HEK293T (cell line): ENCODE measurements at regions not wholly inside any gene's neighbourhood (a gene's known extent, or its start where the extent isn't known, plus 50 kb on each side); places are given as distances from the start of the nearest gene placed in this dataset.

Experiments
- ARNT ChIP-seq: fragments of 450-650 bp; IDR thresholded peaks from 2 replicates; pipeline ENCODE4 v1.6.1; 2017; ENCODE audit warnings: mild to moderate bottlenecking
- BHLHE40 ChIP-seq: fragments of 450-650 bp; IDR thresholded peaks from 2 replicates; pipeline ENCODE4 v1.6.1; 2016; ENCODE audit warnings: mild to moderate bottlenecking, moderate library complexity, borderline replicate concordance
- FOXK2 ChIP-seq: fragments of 450-650 bp; IDR thresholded peaks from 2 replicates; pipeline ENCODE4 v1.6.1; 2016; ENCODE audit warnings: mild to moderate bottlenecking
- FOXM1 ChIP-seq: fragments of 450-650 bp; IDR thresholded peaks from 2 replicates; pipeline ENCODE4 v1.6.1; 2017; ENCODE audit warnings: mild to moderate bottlenecking, borderline replicate concordance
- L3MBTL2 ChIP-seq: fragments of 450-650 bp; conservative IDR thresholded peaks from 2 replicates; pipeline ENCODE4 v1.6.1; 2016; ENCODE audit warnings: mild to moderate bottlenecking
- NFRKB ChIP-seq: fragments of 450-650 bp; IDR thresholded peaks from 2 replicates; pipeline ENCODE4 v1.6.1; 2016; ENCODE audit warnings: mild to moderate bottlenecking, moderate library complexity
- SP1 ChIP-seq: fragments of 450-650 bp; IDR thresholded peaks from 2 replicates; pipeline ENCODE4 v1.6.1; 2017
- SUZ12 ChIP-seq: fragments of 450-650 bp; IDR thresholded peaks from 2 replicates; pipeline ENCODE4 v1.6.1; 2016; ENCODE audit warnings: mild to moderate bottlenecking
- TARDBP ChIP-seq: fragments of 450-650 bp; IDR thresholded peaks from 2 replicates; pipeline ENCODE4 v1.6.1; 2016

DNA sequence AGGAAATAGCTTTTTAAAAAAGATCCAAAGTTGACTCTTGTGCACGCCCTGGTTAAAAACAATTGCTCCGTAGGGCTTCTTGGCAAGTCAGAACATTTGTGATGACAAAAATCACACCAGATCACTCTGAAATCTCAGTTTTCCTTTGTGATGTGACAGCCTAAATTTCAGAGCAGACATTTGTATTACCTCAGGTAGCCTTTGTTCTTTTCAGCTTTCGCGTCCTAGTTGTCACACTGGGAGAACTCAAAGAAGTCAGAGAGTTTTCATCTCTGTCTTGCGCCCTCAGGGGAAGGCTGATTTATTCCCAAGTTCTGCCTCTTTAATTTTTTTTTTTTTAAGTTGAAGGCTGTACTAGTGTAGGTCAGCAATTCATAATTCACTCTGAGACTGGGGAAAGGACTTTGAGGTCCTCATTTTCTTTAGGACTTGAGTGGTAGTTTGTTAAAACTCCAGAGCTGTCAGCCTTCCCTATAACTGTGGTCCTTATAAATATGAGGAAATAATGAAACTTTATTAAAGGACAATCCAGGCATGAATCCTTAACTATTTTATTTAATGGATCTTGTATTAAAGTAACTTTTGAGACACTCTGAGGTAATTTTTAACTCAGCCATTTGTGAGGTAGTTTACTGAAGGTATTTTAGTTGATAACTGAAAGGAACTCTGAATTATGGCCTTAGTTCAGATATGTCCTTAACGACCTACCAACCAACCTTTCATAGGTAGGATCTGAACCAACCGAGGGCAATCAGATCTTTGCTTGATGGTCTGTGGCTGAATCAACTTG lies 525.1 kb upstream of the FAM98A start:
- TF ChIP-seq SP1 = no peak
- TF ChIP-seq TARDBP = no peak
- TF ChIP-seq FOXK2 = no peak
- TF ChIP-seq FOXM1 = no peak
- TF ChIP-seq SUZ12 = no peak
- no peak for TF ChIP-seq L3MBTL2
- TF ChIP-seq BHLHE40 = no peak
- TF ChIP-seq NFRKB = no peak
- no peak for TF ChIP-seq ARNT
